ENCODE measurements at regions not wholly inside any gene's neighbourhood (a gene's known extent, or its start where the extent isn't known, plus 50 kb on each side); places are given as distances from the start of the nearest gene placed in this dataset.
"Not testable (repeated sequence)": the region's sequence is repeated elsewhere in the genome, so short reads cannot be mapped to it uniquely, and the experiment has no call there.

DNA sequence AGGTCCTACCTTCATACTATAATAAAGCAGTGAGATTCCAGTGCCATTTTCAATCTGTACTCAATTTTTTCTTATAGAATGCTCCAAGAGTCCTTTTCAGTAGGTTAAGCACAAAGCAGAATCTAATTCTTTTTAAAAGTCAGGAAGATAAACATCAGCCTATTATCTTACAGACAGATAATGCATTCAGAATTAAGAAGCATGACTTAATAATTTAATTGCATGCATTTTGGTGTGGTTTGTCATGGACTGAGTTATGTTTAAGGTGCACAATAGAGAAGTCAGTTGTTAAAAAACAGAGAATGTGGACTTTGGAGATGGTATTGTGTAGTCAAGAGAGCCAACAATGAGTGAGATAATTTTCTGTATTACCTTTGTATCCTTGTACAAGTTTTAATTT lies 1656.3 kb upstream of the LRRTM3 start:
- TF ChIP-seq POLR2AphosphoS5 (IDR thresholded peaks at IDR 0.05; ENCODE audit: low read depth, low read length); TAF1 (IDR thresholded peaks at IDR 0.05; ENCODE audit: borderline replicate concordance, low read depth, low read length): not testable (repeated sequence)

Measured in GM12892 (cell line).